ENCODE measurements at regions not wholly inside any gene's neighbourhood (a gene's known extent, or its start where the extent isn't known, plus 50 kb on each side); places are given as distances from the start of the nearest gene placed in this dataset.

DNA sequence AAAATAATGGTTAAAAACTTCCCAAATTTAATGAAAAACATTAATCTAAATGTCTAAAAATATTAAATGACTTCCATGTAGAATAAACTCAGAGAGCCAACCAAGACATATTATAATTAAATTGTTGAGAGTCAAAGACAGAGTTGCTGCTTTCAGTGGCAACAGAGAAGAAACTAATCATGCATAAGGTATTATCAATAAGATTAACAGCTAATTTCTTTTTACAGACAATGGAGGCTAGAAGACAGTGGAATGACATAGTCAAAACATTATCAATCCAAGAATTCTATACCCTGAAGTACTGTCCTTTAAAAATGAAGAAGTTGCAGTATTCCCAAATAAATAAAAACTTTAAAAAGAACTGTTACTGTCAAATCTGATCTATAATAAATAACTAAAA, 268.7 kb downstream of the IRX2 start:
- TF ChIP-seq, protein P1, sequence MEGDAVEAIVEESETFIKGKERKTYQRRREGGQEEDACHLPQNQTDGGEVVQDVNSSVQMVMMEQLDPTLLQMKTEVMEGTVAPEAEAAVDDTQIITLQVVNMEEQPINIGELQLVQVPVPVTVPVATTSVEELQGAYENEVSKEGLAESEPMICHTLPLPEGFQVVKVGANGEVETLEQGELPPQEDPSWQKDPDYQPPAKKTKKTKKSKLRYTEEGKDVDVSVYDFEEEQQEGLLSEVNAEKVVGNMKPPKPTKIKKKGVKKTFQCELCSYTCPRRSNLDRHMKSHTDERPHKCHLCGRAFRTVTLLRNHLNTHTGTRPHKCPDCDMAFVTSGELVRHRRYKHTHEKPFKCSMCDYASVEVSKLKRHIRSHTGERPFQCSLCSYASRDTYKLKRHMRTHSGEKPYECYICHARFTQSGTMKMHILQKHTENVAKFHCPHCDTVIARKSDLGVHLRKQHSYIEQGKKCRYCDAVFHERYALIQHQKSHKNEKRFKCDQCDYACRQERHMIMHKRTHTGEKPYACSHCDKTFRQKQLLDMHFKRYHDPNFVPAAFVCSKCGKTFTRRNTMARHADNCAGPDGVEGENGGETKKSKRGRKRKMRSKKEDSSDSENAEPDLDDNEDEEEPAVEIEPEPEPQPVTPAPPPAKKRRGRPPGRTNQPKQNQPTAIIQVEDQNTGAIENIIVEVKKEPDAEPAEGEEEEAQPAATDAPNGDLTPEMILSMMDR (IDR thresholded peaks at IDR 0.05), result no peak
- Histone ChIP-seq H3K27ac (no peak overlapping the region), H3K36me3 (no peaks in the 10 kb centered on the region), H3K27me3 (replicated peaks; ENCODE audit: insufficient read depth) (no peaks in the 10 kb centered on the region), H3K4me1 (ENCODE audit: control insufficient read depth in 1 of 2, low read depth in 2 of 2) (no peaks in the 10 kb centered on the region), H3K4me3 (no peak overlapping the region), H3K9me3 (no peaks in the 10 kb centered on the region)
- no peak for DNase-seq (ENCODE audit: low spot score)
- no peak for ATAC-seq (ENCODE audit: insufficient number of reproducible peaks, low FRiP score, low read depth)

DNA sequence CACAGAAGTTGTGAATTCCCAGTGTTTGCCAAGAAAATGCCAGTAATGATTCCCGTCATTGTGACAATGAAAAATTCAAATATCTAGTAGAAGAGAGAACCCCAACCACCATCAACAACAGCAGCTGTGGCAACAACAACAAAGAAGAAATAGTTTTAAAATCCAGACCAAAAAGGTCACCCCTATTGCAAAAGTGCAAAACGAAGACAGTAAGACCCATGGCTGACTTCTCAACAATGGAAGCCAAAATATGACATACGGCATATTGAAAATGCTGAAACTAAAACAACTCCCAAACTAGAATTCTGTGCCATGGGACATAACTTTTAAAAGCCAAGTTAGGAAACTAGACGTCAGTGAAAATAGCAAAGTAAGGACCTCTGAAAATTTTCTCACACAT, 270.6 kb downstream of the IRX2 start:
- DNase-seq (ENCODE audit: low spot score) (no peak), ATAC-seq (ENCODE audit: insufficient number of reproducible peaks, low FRiP score, low read depth) (no peak)
- no peaks in the 10 kb centered on the region for H3K4me1 ChIP-seq (ENCODE audit: control insufficient read depth in 1 of 2, low read depth in 2 of 2)
- TF ChIP-seq, protein P1 (IDR thresholded peaks at IDR 0.05), result no peak
- no peak overlapping the region for H3K4me3 ChIP-seq
- no peaks in the 10 kb centered on the region for H3K9me3 ChIP-seq
- H3K27me3 ChIP-seq (replicated peaks; ENCODE audit: insufficient read depth), result no peaks in the 10 kb centered on the region
- no peak overlapping the region for H3K27ac ChIP-seq
- no peaks in the 10 kb centered on the region for H3K36me3 ChIP-seq

DNA sequence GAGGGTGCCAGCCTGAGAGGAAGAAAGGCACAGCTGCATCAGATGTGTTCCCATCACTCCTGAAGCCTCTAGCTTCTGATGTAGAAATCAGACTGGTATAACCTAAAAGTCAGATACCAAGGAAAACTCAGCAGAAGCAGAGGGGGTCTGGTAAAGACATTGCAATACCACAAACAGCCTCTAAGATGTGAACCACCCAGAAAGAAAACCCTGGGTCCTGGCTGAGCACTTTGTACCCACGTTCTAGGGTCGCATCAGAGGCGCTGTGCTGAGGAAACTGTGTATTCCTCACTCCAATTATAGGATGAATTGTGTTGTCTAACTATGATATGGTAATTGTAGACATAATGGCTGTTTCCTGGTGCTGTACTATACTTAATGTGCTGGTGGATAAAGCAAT, 275.6 kb downstream of the IRX2 start:
- TF ChIP-seq, protein P1 (IDR thresholded peaks at IDR 0.05), result no peak
- ATAC-seq (ENCODE audit: insufficient number of reproducible peaks, low FRiP score, low read depth), result no peak
- DNase-seq (ENCODE audit: low spot score), result no peak
- no peaks in the 10 kb centered on the region for H3K27me3 ChIP-seq (replicated peaks; ENCODE audit: insufficient read depth)
- H3K9me3 ChIP-seq, result no peaks in the 10 kb centered on the region
- no peaks in the 10 kb centered on the region for H3K36me3 ChIP-seq
- H3K27ac ChIP-seq, result no peak overlapping the region
- H3K4me1 ChIP-seq (ENCODE audit: control insufficient read depth in 1 of 2, low read depth in 2 of 2), result no peaks in the 10 kb centered on the region
- no peak overlapping the region for H3K4me3 ChIP-seq

DNA sequence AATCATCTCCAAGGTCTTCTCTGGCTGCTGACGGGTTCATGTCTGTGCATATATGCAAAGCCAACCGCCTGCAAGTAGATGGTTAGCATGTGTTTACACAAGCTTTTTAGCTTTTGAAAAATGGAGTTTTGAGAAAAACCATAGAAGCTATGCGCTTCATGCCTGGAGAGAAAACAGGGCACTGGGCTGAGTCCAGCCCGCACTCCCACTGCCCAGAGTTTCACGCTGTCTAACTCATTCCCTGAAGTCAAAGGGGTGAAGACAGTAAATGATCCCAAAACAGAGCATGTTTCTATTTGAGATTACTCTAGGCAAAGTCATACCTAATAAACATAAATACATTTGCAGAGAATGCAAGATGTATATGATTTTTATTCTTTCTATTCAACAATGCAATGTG, 278.8 kb downstream of the IRX2 start:
- Histone ChIP-seq H3K27ac (no peak overlapping the region), H3K4me1 (ENCODE audit: control insufficient read depth in 1 of 2, low read depth in 2 of 2) (no peaks in the 10 kb centered on the region), H3K36me3 (no peaks in the 10 kb centered on the region), H3K4me3 (no peak overlapping the region), H3K27me3 (replicated peaks; ENCODE audit: insufficient read depth) (no peaks in the 10 kb centered on the region), H3K9me3 (no peaks in the 10 kb centered on the region)
- ATAC-seq (ENCODE audit: insufficient number of reproducible peaks, low FRiP score, low read depth) (no peak), DNase-seq (ENCODE audit: low spot score) (no peak)
- TF ChIP-seq, protein P1 (IDR thresholded peaks at IDR 0.05), result no peak

DNA sequence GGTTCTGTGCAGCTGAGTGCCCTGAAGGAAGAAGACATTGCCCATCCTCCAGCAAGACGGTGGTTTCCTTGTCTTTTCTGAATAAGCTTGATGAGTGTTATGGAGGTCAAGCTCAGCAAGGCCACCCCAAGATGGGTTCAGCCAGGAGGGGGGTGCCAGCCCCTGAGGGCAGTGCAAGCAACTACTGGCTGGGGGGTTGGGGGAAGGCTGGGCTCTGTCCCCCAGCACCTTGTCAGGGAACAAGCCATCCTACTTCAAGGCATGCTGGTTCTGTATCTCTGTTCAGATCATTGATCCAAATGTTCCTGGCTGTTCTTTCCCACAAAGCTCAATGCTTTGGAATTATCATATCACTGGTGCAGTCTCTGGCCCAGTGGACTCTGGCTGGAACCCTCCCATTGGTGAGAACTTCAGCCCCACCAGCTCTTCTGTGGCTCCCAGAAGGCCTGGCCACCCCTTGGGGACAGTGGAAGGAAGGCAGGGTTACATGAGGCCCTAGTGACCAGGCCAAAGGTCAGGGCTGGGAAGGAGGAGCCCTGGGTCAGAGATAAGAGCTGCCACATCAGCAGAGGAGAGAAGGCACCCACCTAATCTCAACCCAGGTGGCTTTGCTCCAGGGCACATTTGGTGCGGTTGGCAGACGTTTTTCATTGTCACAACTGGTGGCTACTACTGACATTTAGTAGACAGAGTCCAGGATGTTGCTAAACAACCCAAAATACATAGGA, 280.2 kb downstream of the IRX2 start:
- H3K9me3 ChIP-seq, result no peaks in the 10 kb centered on the region
- no peak for DNase-seq (ENCODE audit: low spot score)
- H3K4me1 ChIP-seq (ENCODE audit: control insufficient read depth in 1 of 2, low read depth in 2 of 2), result no peaks in the 10 kb centered on the region
- no peaks in the 10 kb centered on the region for H3K36me3 ChIP-seq
- H3K27me3 ChIP-seq (replicated peaks; ENCODE audit: insufficient read depth), result no peaks in the 10 kb centered on the region
- no peak overlapping the region for H3K4me3 ChIP-seq
- ATAC-seq (ENCODE audit: insufficient number of reproducible peaks, low FRiP score, low read depth), result no peak
- no peak overlapping the region for H3K27ac ChIP-seq
- TF ChIP-seq, protein P1 (IDR thresholded peaks at IDR 0.05), result no peak
